Tibial nerve (tissue), 4 donors: ENCODE measurements at regions not wholly inside any gene's neighbourhood (a gene's known extent, or its start where the extent isn't known, plus 50 kb on each side); places are given as distances from the start of the nearest gene placed in this dataset.

Experiments
- DNase-seq, 2 donors: peaks; one replicate each; pipeline ENCODE4 v3.0.0-alpha.2; 2019; ENCODE audit warnings: low spot score in 2 of 2
- H3K27ac ChIP-seq, 4 donors: fragments of 200-600 bp; sonication (generic) in 3 of 4; one replicate each; pipeline ENCODE4 v1.5.1; 2017 to 2019; ENCODE audit warnings: mild to moderate bottlenecking in 1 of 4
- H3K27me3 ChIP-seq, 2 donors: fragments of 200-600 bp; sonication (generic) in 1 of 2; one replicate each; pipeline versions ENCODE4 v1.5.1 to v1.6.0; 2017 to 2019
- H3K36me3 ChIP-seq, 3 donors: fragments of 200-600 bp; sonication (generic); one replicate each; pipeline ENCODE4 v1.5.1; 2018 to 2019
- H3K4me1 ChIP-seq, 4 donors: fragments of 200-600 bp; sonication (generic) in 3 of 4; one replicate each; pipeline ENCODE4 v1.5.1; 2017 to 2019
- H3K4me3 ChIP-seq, 4 donors: fragments of 200-600 bp; sonication (generic) in 3 of 4; one replicate each; pipeline ENCODE4 v1.5.1; 2017 to 2019; ENCODE audit warnings: mild to moderate bottlenecking in 1 of 4, moderate library complexity in 1 of 4
- H3K9me3 ChIP-seq, 4 donors: fragments of 200-600 bp; sonication (generic) in 3 of 4; one replicate each; pipeline ENCODE4 v1.5.1; 2017 to 2019
- CTCF ChIP-seq, 5 experiments: fragments of 200-600 bp in 3 of 5; fragments of 450-650 bp in 2 of 5; sonication (generic) in 3 of 5; IDR thresholded peaks; one replicate each; pipeline ENCODE4 v1.5.1; 2016 to 2019; ENCODE audit warnings: antibody characterized with exemption in 5 of 5, mild to moderate bottlenecking in 3 of 5, moderate library complexity in 2 of 5
- EP300 ChIP-seq, 2 donors: sonication (generic); formaldehyde crosslinking; IDR thresholded peaks; one replicate each; pipeline ENCODE4 v1.6.1; 2017; ENCODE audit warnings: antibody characterized with exemption in 2 of 2, mild to moderate bottlenecking in 1 of 2
- POLR2A ChIP-seq, 2 donors: fragments of 450-650 bp; IDR thresholded peaks; one replicate each; pipeline ENCODE4 v1.6.1; 2017; ENCODE audit warnings: antibody characterized with exemption in 2 of 2, mild to moderate bottlenecking in 2 of 2, moderate library complexity in 2 of 2
- WGBS, 2 donors: methylation state at CpG; one replicate each; pipeline ENCODE4 v1.1.5; 2018; 5-methylcytosine and 5-hydroxymethylcytosine counted together

GRCh38 chr5:164187785-164188184 lies 682.4 kb downstream of the MAT2B start:
- no peaks in the 10 kb centered on the region for H3K27me3 ChIP-seq
- WGBS, 2 donors: 59 to 70% methylated on average over 2 of the region's 2 CpGs
- H3K27ac ChIP-seq: no peak overlapping the region
- no peak overlapping the region for H3K4me3 ChIP-seq
- no peaks in the 10 kb centered on the region for H3K9me3 ChIP-seq
- no peaks in the 10 kb centered on the region for H3K36me3 ChIP-seq
- DNase-seq: no peak
- TF ChIP-seq POLR2A (IDR thresholded peaks at IDR 0.05) (no peak), CTCF (IDR thresholded peaks at IDR 0.05) (no peak), EP300 (IDR thresholded peaks at IDR 0.05) (no peak)
- H3K4me1 ChIP-seq: no peaks in the 10 kb centered on the region

GRCh38 chr5:164188733-164189148 lies 683.3 kb downstream of the MAT2B start:
- Histone ChIP-seq H3K27me3 (no peaks in the 10 kb centered on the region), H3K27ac (no peak overlapping the region), H3K4me3 (no peak overlapping the region), H3K36me3 (no peaks in the 10 kb centered on the region), H3K9me3 (no peaks in the 10 kb centered on the region), H3K4me1 (no peaks in the 10 kb centered on the region)
- WGBS, 2 donors: 26 to 29% methylated on average over 4 of the region's 4 CpGs
- TF ChIP-seq CTCF (IDR thresholded peaks at IDR 0.05): no peak
- TF ChIP-seq POLR2A (IDR thresholded peaks at IDR 0.05): no peak
- TF ChIP-seq EP300 (IDR thresholded peaks at IDR 0.05): no peak
- DNase-seq: no peak

GRCh38 chr5:164191240-164191639 lies 685.8 kb downstream of the MAT2B start:
- H3K36me3 ChIP-seq: no peaks in the 10 kb centered on the region
- WGBS, 2 donors: 30 to 37% methylated on average over 3 of the region's 3 CpGs
- no peak for TF ChIP-seq CTCF (IDR thresholded peaks at IDR 0.05)
- TF ChIP-seq POLR2A (IDR thresholded peaks at IDR 0.05): no peak
- no peak for TF ChIP-seq EP300 (IDR thresholded peaks at IDR 0.05)
- no peak for DNase-seq
- no peaks in the 10 kb centered on the region for H3K9me3 ChIP-seq
- H3K4me1 ChIP-seq: no peaks in the 10 kb centered on the region
- no peaks in the 10 kb centered on the region for H3K27me3 ChIP-seq
- H3K27ac ChIP-seq: no peak overlapping the region
- no peak overlapping the region for H3K4me3 ChIP-seq

- Histone ChIP-seq H3K27me3 (no peaks in the 10 kb centered on the region), H3K36me3 (no peaks in the 10 kb centered on the region), H3K4me1 (no peaks in the 10 kb centered on the region), H3K27ac (no peak overlapping the region), H3K4me3 (no peak overlapping the region), H3K9me3 (no peaks in the 10 kb centered on the region)
- WGBS, 2 donors: 42 to 62% methylated on average over 2 of the region's 2 CpGs
- no peak for TF ChIP-seq POLR2A (IDR thresholded peaks at IDR 0.05)
- no peak for TF ChIP-seq CTCF (IDR thresholded peaks at IDR 0.05)
- no peak for TF ChIP-seq EP300 (IDR thresholded peaks at IDR 0.05)
- no peak for DNase-seq
Observed at GRCh38 chr5:164202338-164202737, 696.9 kb downstream of the MAT2B start.

- H3K27me3 ChIP-seq: no peaks in the 10 kb centered on the region
- DNase-seq: no peak
- no peaks in the 10 kb centered on the region for H3K36me3 ChIP-seq
- no peak overlapping the region for H3K4me3 ChIP-seq
- no peak overlapping the region for H3K27ac ChIP-seq
- H3K4me1 ChIP-seq: no peaks in the 10 kb centered on the region
- H3K9me3 ChIP-seq: no peaks in the 10 kb centered on the region
- WGBS, 2 donors: 80 to 85% methylated on average over 4 of the region's 4 CpGs
- TF ChIP-seq CTCF (IDR thresholded peaks at IDR 0.05) (no peak), EP300 (IDR thresholded peaks at IDR 0.05) (no peak), POLR2A (IDR thresholded peaks at IDR 0.05) (no peak)
Observed at GRCh38 chr5:164203581-164204225, 698.3 kb downstream of the MAT2B start.
